Urothelium cell line (cell line): ENCODE measurements at regions not wholly inside any gene's neighbourhood (a gene's known extent, or its start where the extent isn't known, plus 50 kb on each side); places are given as distances from the start of the nearest gene placed in this dataset.
A peak's percentile ranks its signal among the peaks of the same experiment; 100 is the strongest.

Experiments
- DNase-seq: peaks from one replicate; pipeline ENCODE4 v3.0.0; 2011; ENCODE audit warnings: low spot score, mixed read lengths
- FAIRE-seq: peaks from 2 replicates; lab custom pipeline; 2011; peaks lifted over from hg19 to GRCh38; lab: Jason Lieb, UNC

DNA sequence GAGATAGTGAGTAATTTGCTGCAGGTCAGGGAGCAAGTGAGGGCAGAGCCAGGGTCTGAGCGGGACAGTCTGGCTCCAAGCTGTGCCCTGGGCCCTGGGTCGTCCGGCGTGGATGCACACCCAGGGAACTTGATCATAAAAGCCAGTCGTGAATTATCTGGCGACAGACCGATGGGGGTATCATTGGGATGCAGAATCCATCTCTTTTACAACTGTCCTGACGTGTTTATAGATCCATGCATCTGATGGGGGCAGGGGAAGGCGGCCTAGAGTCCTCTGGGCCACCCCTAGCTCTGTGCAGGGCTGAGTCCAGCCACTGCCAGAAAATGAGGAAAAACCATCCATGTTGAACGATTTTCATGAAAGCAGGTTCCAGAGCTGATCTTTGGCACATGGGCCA lies 332.8 kb downstream of the C16orf95 start:
- DNase-seq (no peak), FAIRE-seq (no peak)

GRCh38 chr16:86984991-86985647 lies 332.1 kb downstream of the C16orf95 start:
- DNase-seq (no peak), FAIRE-seq (no peak)

GRCh38 chr16:86985648-86986015 lies 331.6 kb downstream of the C16orf95 start:
- FAIRE-seq, result no peak
- no peak for DNase-seq

- DNase-seq, result no peak
- no peak for FAIRE-seq
Observed at GRCh38 chr16:86986136-86986535, 331.1 kb downstream of the C16orf95 start.

DNA sequence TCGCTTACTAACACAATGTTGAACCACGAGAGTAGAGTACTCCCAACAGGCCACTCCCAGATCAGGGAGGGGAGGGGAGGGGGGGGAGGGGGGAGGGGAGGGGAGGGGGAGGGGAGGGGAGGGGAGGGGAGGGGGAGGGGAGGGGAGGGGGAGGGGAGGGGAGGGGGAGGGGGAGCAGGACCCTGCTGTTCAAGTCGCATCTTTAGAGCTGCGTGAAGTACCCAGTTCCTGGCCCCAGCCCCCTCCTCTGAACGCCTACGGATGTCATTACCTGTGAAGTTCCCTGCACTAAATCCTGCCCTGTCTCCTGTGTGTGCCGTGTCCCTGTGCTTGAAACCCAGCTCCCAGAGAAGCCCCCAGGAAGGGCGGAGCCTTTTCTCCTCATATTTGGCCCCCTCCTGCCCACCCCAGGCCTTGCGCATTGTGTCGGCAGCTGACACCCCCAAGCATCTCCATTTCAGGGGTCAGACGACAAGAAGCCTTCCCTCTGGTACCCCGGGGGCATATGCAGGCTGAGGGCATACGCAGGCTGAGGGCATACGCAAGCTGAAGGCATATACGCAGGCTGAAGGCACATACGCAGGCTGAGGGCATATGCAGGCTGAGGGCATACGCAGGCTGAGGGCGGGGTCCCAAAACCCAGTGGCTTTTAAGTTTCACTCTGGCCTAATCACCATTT lies 330.2 kb downstream of the C16orf95 start:
- FAIRE-seq, result no peak
- DNase-seq, result no peak

GRCh38 chr16:86987746-86988670 lies 329.2 kb downstream of the C16orf95 start:
- DNase-seq, result no peak
- no peak for FAIRE-seq

- no peak for FAIRE-seq
- no peak for DNase-seq
Observed at GRCh38 chr16:86988920-86989696, 328.1 kb downstream of the C16orf95 start.

GRCh38 chr16:86990451-86990850 lies 326.7 kb downstream of the C16orf95 start:
- FAIRE-seq (no peak), DNase-seq (no peak)

DNA sequence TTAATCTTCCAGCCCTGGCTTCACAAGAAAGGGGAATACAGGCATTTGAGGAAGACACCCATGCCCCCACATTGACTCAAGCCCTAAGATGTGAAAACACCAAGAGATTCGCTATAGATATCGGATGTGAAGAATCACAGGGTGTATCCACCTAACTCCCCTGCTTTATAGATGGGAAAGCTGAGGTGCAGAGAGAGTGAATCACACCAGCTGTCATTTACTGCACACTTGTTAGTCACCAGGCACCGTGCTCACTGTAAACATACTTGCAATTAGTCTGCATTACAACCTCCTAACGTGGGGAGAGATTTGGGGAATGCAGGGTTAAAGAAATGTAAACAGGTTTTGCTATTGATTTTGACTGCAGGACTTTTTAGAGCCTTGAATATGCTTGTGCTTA lies 325.5 kb downstream of the C16orf95 start:
- DNase-seq (no peak), FAIRE-seq (peak; percentile 68)

GRCh38 chr16:86992587-86992986 lies 324.6 kb downstream of the C16orf95 start:
- no peak for FAIRE-seq
- no peak for DNase-seq

- peak; percentile 70 for FAIRE-seq
- no peak for DNase-seq
Observed at GRCh38 chr16:86993426-86994110, 323.6 kb downstream of the C16orf95 start.

DNA sequence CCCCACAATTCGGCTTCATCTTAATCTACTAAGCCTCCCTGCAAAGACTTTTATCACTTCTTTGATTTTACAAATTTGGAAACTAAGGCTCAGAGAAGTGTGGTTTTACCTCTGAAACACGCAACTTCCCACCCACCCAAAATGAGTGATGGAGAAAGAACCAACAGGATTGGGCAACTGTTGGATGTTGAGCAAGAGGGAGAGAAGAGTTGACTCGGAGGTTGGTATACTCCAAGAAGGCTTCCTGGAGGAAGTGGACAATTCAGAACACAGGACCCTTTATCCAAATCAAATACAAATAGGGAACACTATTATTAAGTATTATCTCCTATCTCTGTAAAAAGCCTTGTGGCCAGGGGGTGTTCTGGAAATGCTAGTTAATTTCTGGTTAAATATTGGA lies 323.0 kb downstream of the C16orf95 start:
- no peak for FAIRE-seq
- no peak for DNase-seq

GRCh38 chr16:86994651-86995171 lies 322.5 kb downstream of the C16orf95 start:
- FAIRE-seq (peak; percentile 91), DNase-seq (peak; percentile 91)

DNA sequence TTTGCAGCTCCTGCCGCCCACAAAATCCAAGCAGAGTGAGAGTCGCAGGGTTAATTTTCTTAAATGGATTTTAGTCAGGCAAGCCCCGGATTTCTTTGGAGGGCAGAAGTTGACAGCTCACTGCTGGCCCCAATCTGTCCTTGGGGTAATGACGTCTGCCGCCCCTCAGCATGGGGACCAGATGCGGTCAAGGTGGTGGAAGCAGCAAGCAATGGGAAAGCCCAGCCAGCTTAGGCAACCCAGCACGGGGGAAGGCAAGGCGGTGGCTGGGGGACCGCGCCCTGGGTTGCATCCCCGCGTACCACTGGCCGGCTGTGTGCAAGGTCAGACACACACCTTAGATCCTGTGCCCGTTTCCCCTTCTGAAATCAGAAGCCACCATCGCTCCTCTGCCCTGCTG lies 321.7 kb downstream of the C16orf95 start:
- FAIRE-seq (no peak), DNase-seq (no peak)

DNA sequence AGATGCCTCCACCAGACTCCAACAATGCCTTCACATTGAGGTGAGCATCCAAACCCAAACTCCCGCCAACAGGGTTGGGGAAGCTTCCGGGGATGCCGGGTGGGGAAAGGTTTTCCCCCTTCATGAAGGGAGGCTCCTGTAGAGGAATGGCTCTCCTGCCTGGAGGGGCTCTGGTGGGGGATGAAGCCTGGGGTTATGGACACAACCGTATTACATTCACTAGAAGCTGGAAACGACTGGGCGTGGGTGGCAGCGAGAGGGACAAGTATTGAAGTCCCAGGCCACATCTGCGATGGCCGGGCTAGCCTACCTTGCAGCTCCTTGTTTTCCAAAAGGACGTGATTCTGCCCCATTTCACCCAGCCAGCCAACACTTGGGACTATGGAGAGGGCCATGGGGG lies 321.1 kb downstream of the C16orf95 start:
- no peak for DNase-seq
- FAIRE-seq, result no peak

- DNase-seq (no peak), FAIRE-seq (no peak)
Observed at GRCh38 chr16:86997058-86997457, 320.1 kb downstream of the C16orf95 start.

GRCh38 chr16:86998196-86999001 lies 318.8 kb downstream of the C16orf95 start:
- FAIRE-seq (no peak), DNase-seq (no peak)

DNA sequence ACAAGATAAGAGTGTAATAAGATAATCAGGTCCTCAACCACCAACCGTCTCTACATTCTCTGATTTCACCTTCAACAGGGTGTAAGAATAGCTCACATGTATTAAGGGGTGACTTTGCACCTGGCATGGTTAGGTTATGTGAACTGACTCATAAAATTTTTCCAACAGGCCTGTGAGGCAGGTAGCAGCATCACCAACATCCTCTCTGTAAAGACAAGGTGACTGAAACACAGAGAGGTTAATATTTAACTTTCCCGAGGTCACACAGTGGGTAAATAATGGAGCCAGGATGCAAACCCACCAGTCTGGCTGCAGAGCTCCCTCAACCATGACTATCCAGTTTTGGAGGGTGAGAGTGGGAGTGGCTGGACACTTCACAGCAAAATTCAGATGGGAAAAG lies 317.2 kb downstream of the C16orf95 start:
- DNase-seq, result no peak
- no peak for FAIRE-seq

DNA sequence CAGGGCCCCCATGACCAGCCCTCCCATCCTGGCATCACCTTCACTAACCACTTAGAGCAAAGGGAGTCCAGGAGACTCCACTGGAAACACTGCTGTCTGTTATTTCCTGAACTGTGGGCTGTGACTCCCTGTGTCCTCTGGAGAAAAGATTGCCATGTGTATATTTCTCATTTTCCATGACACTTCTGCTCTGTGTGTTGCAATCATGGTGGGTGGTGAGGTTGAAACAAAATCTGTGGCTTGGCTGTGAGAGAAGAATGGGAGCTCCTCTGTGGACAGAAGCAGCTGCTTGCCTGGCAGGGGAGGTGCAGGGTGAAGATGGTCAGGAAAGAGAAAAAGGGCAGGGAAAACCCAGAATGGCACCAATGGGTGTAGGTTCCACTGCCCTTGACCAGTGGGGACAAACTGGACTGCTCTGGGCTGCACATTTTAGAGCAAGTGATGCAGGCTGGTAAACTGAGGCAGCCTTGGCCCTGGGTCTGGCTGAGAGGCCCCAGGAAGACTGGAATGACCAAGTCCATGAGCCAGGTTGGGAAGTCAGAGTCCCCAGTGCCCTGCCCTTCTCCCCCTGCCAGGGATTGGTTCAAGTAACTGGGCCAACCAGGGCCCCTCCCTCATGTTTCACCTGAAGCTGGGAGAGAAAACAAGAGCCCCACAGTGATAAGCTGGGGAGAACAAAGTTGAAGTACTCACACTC lies 314.3 kb downstream of the C16orf95 start:
- FAIRE-seq (no peak), DNase-seq (no peak)
